ENCODE measurements at regions not wholly inside any gene's neighbourhood (a gene's known extent, or its start where the extent isn't known, plus 50 kb on each side); places are given as distances from the start of the nearest gene placed in this dataset.

- Histone ChIP-seq H3K27me3 (replicated peaks in 1 of 2; ENCODE audit: control insufficient read depth in 2 of 2, insufficient read depth in 2 of 2, low read length in 1 of 2) (no peaks in the 10 kb centered on the region), H3K4me3 (no peak overlapping the region), H4K20me1 (ENCODE audit: control insufficient read depth, insufficient read depth) (no peaks in the 10 kb centered on the region), H3K79me2 (ENCODE audit: control insufficient read depth, insufficient read depth, low read length) (no peaks in the 10 kb centered on the region), H3K9ac (ENCODE audit: control insufficient read depth, insufficient read depth, low read length) (no peak overlapping the region), H3K9me3 (replicated peaks; ENCODE audit: control insufficient read depth, insufficient read depth, low read length) (no peaks in the 10 kb centered on the region), H3K4me2 (ENCODE audit: control insufficient read depth, insufficient read depth) (no peak overlapping the region), H3K27ac (ENCODE audit: control insufficient read depth, insufficient read depth) (no peak overlapping the region), H3K4me1 (ENCODE audit: control insufficient read depth, insufficient read depth, low read length) (no peaks in the 10 kb centered on the region), H3K36me3 (ENCODE audit: control insufficient read depth in 2 of 2, insufficient read depth in 2 of 2, low read length in 1 of 2) (no peaks in the 10 kb centered on the region), H2AFZ (ENCODE audit: control insufficient read depth, low read depth, low read length) (no peak overlapping the region)
- CTCF ChIA-PET = interaction anchor here (1.5 kb wide), 1 partner anchor 15 kb away, joined by 3 read pairs; no protein-coding TSS in a partner anchor
- no peak for FAIRE-seq
- SMC1A ChIA-PET (ENCODE audit: uncharacterized antibody, unreplicated experiment) = no interaction called here
- DNase-seq (ENCODE audit: low read depth, low spot score) = no peak
- no TSS peak for BruUV-seq (replicated peaks)
- POLR2A ChIA-PET = no interaction called here
- no peak for TF ChIP-seq NR2F1 (conservative IDR thresholded peaks at IDR 0.05)
- TF ChIP-seq RCOR1 (conservative IDR thresholded peaks at IDR 0.05; ENCODE audit: low read depth, low read length) = no peak
- no peak for TF ChIP-seq RFX5 (IDR thresholded peaks at IDR 0.05; ENCODE audit: low read depth, low read length)
- TF ChIP-seq ATF7 (IDR thresholded peaks at IDR 0.05; ENCODE audit: low read depth) = no peak
- TF ChIP-seq HCFC1 (IDR thresholded peaks at IDR 0.05; ENCODE audit: low read length) = no peak
- TF ChIP-seq SMAD1 (IDR thresholded peaks at IDR 0.05; ENCODE audit: low read depth, partially characterized antibody) = no peak
- TF ChIP-seq USF2 (IDR thresholded peaks at IDR 0.05; ENCODE audit: borderline replicate concordance, low read depth, low read length) = no peak
- no peak for TF ChIP-seq ZNF24 (IDR thresholded peaks at IDR 0.05)
- no peak for TF ChIP-seq SPI1 (IDR thresholded peaks at IDR 0.05; ENCODE audit: borderline replicate concordance, insufficient read depth, low read depth, low read length)
- no peak for TF ChIP-seq JUNB (IDR thresholded peaks at IDR 0.05)
- no peak for TF ChIP-seq RUNX3 (IDR thresholded peaks at IDR 0.05; ENCODE audit: low read length)
- 38% methylated on average over 2 of the region's 2 CpGs for WGBS (ENCODE audit: insufficient coverage, insufficient replicate concordance, low lambda C conversion rate, missing lambda C conversion rate)
- intact Hi-C loops (cut with micrococcal nuclease; ENCODE audit: unreplicated experiment) (no loop called here), in situ Hi-C loops (cut with MboI) (no loop called here)
- no peak for ATAC-seq
- RAD21 ChIA-PET (ENCODE audit: unreplicated experiment) = no interaction called here
These were observed 70.4 kb downstream of the BEX3 start for GRCh38 chrX:103446665-103447302.
